GM13976 (cell line): ENCODE measurements at regions not wholly inside any gene's neighbourhood (a gene's known extent, or its start where the extent isn't known, plus 50 kb on each side); places are given as distances from the start of the nearest gene placed in this dataset.
"Not testable (repeated sequence)": the region's sequence is repeated elsewhere in the genome, so short reads cannot be mapped to it uniquely, and the experiment has no call there.

Source experiments
- DNase-seq: peaks from one replicate; pipeline ENCODE4 v3.0.0; 2012; ENCODE audit warnings: low spot score
- in situ Hi-C: fragments of 300-500 bp; cut with MboI; formaldehyde crosslinking; loops from one replicate; pipeline ENCODE4 v1.12.0; 2022; ENCODE audit warnings: low sequenced_read_pairs, mixed read lengths, inconsistent platforms; ENCODE audit not compliant: unreplicated experiment
- TF ChIP-seq, protein P1 (sequence below): IDR thresholded peaks from 2 replicates; pipeline ENCODE4 v1.5.1; 2012; ENCODE audit warnings: borderline replicate concordance, mild to moderate bottlenecking; ENCODE audit not compliant: insufficient read depth; ENCODE audit errors: extremely low read depth, missing control alignments, control extremely low read depth

DNA sequence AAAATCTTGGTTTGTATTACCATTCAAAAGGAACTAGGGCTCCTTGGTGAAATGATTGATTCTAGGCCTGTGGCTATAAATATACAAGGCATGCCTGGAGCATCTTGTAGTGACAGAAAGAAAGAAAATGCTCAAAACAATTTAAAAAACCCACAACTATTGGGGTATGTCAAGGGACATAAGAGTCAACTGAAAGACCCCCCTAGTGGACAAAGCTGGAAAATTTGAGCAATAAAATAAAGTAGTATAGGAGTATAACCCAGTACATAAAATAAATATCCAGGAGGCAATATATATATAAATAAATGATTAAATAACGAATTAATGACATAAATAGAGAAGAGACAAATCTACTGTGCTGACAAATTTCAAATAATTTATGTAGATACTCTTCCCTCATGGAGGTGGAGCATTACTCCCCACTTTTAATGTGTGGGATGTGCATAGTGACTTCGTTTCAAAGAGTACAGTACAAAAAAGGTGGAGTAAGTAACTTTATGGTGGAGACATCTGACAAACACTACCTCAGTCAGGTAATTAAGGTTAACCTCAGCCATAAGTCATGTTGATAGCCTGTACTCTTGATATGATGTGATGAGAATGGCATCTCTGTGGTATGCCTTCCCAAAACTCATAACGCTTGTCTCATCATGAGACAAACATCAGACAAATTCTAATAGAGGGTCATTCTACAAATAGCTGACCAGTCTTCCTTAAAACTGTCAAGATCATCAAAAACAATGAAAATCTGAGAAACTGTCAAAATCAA is 185.0 kb upstream of the GLRA2 start:
- in situ Hi-C loops: no loop called here
- DNase-seq: no peak
- TF ChIP-seq, protein P1, sequence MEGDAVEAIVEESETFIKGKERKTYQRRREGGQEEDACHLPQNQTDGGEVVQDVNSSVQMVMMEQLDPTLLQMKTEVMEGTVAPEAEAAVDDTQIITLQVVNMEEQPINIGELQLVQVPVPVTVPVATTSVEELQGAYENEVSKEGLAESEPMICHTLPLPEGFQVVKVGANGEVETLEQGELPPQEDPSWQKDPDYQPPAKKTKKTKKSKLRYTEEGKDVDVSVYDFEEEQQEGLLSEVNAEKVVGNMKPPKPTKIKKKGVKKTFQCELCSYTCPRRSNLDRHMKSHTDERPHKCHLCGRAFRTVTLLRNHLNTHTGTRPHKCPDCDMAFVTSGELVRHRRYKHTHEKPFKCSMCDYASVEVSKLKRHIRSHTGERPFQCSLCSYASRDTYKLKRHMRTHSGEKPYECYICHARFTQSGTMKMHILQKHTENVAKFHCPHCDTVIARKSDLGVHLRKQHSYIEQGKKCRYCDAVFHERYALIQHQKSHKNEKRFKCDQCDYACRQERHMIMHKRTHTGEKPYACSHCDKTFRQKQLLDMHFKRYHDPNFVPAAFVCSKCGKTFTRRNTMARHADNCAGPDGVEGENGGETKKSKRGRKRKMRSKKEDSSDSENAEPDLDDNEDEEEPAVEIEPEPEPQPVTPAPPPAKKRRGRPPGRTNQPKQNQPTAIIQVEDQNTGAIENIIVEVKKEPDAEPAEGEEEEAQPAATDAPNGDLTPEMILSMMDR: no peak

DNA sequence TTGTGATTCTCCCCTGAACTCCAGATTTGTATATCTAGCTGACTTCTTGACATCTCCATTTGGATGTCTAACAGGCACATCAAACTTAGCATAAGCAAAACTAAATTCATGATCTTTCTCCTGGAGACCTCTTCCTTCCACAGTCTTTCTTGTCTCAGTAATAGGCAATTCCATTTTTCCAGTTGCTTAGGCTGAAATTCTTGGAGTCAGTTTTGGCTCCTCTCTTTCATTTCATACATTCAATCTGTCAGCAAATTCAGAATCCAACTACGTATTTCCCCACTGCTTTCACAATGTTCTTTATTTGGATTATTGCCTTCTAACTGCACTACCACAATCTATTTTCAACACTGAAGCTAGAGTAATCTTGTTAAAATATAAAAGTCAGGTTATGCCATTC is 219.9 kb upstream of the GLRA2 start:
- TF ChIP-seq, protein P1: no peak
- in situ Hi-C loops: no loop called here
- DNase-seq: no peak

DNA sequence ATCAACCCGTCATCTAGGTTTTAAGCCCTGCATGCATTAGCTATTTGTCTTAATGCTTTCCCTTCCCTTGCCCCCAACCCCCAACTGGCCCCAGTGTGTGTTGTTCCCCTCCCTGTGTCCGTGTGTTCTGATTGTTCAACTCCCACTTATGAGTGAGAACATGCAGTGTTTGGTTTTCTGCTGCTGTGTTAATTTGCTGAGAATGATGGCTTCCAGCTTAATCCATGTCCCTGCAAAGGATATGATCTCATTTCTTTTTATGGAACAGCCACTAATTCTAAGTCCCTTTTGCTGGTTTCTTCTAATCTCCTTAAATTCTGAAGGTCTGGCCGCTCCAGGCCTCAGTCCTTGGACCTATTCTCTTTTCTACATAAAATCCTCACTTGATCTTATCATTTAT is 220.4 kb upstream of the GLRA2 start:
- DNase-seq, in situ Hi-C loops: not testable (repeated sequence)

DNA sequence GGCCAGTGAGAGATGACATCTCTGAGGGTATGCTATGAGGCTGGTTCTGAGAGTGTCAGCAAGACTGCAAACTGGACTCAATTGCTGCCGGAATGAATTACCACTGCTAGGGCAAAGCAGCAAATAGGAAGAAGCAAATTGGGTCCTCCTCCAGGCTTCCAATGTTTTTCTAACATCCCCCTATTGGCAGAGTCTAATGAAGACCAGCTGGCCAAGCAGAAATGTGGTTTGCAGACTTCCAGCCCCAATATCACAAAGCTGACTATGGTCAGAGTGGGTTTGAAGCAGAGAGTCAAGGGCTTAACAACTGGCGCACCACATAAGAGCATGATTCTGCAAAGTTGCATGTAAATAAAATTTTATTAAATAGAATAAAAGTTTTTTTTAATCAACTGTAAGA is 225.4 kb upstream of the GLRA2 start:
- DNase-seq: no peak
- TF ChIP-seq, protein P1: no peak
- in situ Hi-C loops: no loop called here

DNA sequence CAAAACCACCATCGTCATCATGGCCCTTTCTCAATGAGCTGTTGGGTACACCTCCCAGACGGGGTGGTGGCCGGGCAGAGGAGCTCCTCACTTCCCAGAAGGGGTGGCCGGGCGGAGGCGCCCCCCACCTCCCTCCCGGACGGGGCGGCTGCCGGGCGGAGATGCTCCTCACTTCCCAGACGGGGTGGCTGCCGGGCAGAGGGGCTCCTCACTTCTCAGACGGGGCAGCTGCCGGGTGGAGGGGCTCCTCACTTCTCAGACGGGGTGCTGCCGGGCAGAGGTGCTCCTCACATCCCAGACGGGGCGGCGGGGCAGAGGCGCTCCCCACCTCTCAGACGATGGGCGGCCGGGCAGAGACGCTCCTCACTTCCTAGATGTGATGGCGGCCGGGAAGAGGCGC is 226.8 kb upstream of the GLRA2 start:
- DNase-seq, in situ Hi-C loops: not testable (repeated sequence)

DNA sequence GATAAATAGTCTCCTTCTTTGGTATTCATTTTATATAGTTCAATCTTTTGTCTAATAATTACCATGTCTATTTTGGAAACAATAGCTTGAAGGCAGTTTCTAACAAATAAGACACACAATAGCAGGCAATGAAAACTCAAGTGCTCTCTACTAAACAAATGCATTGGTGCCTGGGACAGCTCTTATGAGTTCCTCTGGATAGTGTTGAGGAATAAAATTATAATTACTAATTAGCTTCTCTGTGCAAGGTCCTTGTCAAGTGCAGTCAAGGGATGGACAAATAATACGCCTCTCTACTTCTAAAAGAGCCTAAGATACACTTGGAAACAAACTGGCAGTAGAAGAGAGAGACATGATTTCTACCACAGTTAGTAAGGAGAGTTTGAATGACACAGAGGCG is 229.0 kb upstream of the GLRA2 start:
- in situ Hi-C loops: no loop called here
- TF ChIP-seq, protein P1: no peak
- DNase-seq: no peak

DNA sequence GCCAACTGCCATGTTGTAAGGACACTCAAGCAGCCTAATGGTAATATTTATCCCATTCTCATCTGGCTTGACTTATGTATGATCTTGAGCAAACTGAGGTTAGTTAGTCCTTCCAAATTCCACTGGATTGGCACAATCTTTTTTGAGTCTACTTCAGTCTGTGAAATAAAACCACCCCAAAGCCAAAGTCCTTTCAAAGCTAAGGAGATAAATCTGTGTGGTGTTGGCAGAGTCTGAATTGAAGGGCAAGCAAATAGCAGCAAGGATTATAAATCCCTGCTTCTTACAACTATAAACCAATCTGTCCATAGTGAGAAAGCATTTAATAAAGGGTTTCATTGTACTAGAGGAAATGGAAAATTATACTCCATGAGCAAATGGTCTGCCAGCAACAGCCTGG is 233.9 kb upstream of the GLRA2 start:
- TF ChIP-seq, protein P1: no peak
- in situ Hi-C loops: no loop called here

More for the DNA sequence above, 233.9 kb upstream of the GLRA2 start:
- no peak for DNase-seq
